ENCODE measurements at regions not wholly inside any gene's neighbourhood (a gene's known extent, or its start where the extent isn't known, plus 50 kb on each side); places are given as distances from the start of the nearest gene placed in this dataset.

DNA sequence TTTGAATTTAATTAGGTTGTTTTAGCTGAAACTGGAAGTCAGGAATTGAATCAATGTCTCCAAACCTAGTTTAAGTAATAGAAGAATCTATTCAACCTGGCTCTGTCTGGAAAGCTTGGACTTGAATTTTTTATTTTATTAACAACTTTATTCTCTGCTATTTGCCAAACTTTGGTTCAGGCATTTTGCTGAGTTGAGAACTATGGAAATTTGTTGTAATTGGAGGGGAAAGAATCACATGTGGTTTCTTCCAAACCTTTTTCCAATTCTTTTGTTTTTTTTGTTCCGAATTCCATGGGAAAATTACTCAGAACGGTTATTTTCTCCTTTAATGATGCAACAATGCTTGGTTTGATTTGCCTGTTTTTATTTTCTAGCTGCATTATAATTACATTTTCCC is 98.2 kb upstream of the RPS23 start:
- DNase-seq (no peak), ATAC-seq (ENCODE audit: low FRiP score in 2 of 2) (peak in 1 of 2 donors; percentile 21)

DNA sequence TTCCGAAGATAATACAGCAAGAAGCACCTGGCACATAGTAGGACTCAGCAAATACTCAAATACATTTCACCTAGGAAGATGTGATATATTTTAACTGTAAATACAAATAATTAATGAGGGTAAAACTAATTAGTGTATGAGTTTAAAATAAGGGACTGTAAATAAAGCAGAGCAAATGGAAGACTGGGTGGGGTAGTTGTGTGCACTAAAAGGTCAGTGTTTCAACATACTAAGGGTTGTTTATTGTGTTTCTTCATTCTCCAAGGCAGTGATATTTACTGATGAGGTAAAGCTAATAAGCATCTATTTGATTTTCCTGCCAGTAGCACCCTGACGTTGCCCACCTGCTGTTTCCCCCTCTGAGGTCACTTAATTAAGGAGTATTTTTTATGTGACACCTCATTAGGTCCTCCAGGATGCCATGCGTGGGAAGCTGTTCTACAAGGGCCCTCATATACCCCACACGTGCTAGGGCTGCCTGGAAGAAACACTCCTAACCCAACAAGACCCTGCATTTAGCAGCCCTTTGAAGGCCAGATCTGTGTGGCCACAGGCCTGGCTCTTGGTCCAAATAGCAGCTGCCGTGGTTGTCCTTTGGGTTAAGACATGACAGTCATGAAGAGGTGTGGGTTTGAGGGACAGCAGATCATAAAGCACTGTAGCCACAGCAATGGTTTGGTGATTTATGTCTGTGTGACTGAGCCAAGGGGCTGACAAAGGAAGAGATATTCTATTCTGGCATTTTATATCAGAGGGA is 97.5 kb upstream of the RPS23 start:
- H3K4me3 ChIP-seq: no peak overlapping the region
- H3K36me3 ChIP-seq: no peaks in the 10 kb centered on the region
- H3K4me1 ChIP-seq: no peaks in the 10 kb centered on the region
- TF ChIP-seq CTCF (IDR thresholded peaks at IDR 0.05) (no peak), POLR2AphosphoS5 (IDR thresholded peaks at IDR 0.05) (no peak)
- no peak overlapping the region for H3K27ac ChIP-seq
- no peaks in the 10 kb centered on the region for H3K9me3 ChIP-seq
- WGBS, 2 donors: 68 to 74% methylated on average over 5 of the region's 5 CpGs
- no peak for ATAC-seq (ENCODE audit: low FRiP score in 2 of 2)
- no peaks in the 10 kb centered on the region for H3K27me3 ChIP-seq
- no peak for DNase-seq

More for the DNA sequence above, 98.2 kb upstream of the RPS23 start:
- no peaks in the 10 kb centered on the region for H3K4me1 ChIP-seq
- H3K9me3 ChIP-seq: no peaks in the 10 kb centered on the region
- H3K27ac ChIP-seq: no peak overlapping the region
- no peaks in the 10 kb centered on the region for H3K27me3 ChIP-seq
- TF ChIP-seq CTCF (IDR thresholded peaks at IDR 0.05): no peak
- no peak for TF ChIP-seq EP300 (IDR thresholded peaks at IDR 0.05)
- TF ChIP-seq POLR2AphosphoS5 (IDR thresholded peaks at IDR 0.05): no peak
- no peak for TF ChIP-seq POLR2A (IDR thresholded peaks at IDR 0.05)
- H3K4me3 ChIP-seq: no peak overlapping the region
- no peaks in the 10 kb centered on the region for H3K36me3 ChIP-seq
- 81 to 90% methylated on average over 2 of the region's 2 CpGs for WGBS, 2 donors

- no peak overlapping the region for H3K4me3 ChIP-seq
- H3K27ac ChIP-seq: no peak overlapping the region
- no peaks in the 10 kb centered on the region for H3K27me3 ChIP-seq
- TF ChIP-seq POLR2AphosphoS5 (IDR thresholded peaks at IDR 0.05) (no peak), EP300 (IDR thresholded peaks at IDR 0.05) (no peak), POLR2A (IDR thresholded peaks at IDR 0.05) (no peak), CTCF (IDR thresholded peaks at IDR 0.05) (no peak)
- DNase-seq (no peak), ATAC-seq (ENCODE audit: low FRiP score in 2 of 2) (no peak)
- no peaks in the 10 kb centered on the region for H3K9me3 ChIP-seq
- WGBS, 2 donors: 100% methylated on average over 1 of the region's 1 CpG
- no peaks in the 10 kb centered on the region for H3K4me1 ChIP-seq
- no peaks in the 10 kb centered on the region for H3K36me3 ChIP-seq
Measured at GRCh38 chr5:82374637-82375036, 96.5 kb upstream of the RPS23 start.

GRCh38 chr5:82367930-82368329 is 89.8 kb upstream of the RPS23 start:
- DNase-seq (no peak), ATAC-seq (ENCODE audit: low FRiP score in 2 of 2) (no peak)
- Histone ChIP-seq H3K9me3 (no peaks in the 10 kb centered on the region), H3K27ac (no peak overlapping the region), H3K36me3 (no peaks in the 10 kb centered on the region), H3K4me1 (peaks cover 6 to 15% (median 9%) of the 10 kb centered on the region in 4 donors), H3K27me3 (no peaks in the 10 kb centered on the region), H3K4me3 (no peak overlapping the region)
- TF ChIP-seq POLR2AphosphoS5 (IDR thresholded peaks at IDR 0.05) (no peak), CTCF (IDR thresholded peaks at IDR 0.05) (no peak), EP300 (IDR thresholded peaks at IDR 0.05) (no peak), POLR2A (IDR thresholded peaks at IDR 0.05) (no peak)
- 95 to 96% methylated on average over 1 of the region's 1 CpG for WGBS, 2 donors

- no peak overlapping the region for H3K27ac ChIP-seq
- no peaks in the 10 kb centered on the region for H3K9me3 ChIP-seq
- DNase-seq: peak in 1 of 2 donors; percentile 47
- no peaks in the 10 kb centered on the region for H3K36me3 ChIP-seq
- H3K4me3 ChIP-seq: no peak overlapping the region
- no peaks in the 10 kb centered on the region for H3K27me3 ChIP-seq
- H3K4me1 ChIP-seq: peaks cover 6 to 15% (median 9%) of the 10 kb centered on the region in 4 donors
- WGBS, 2 donors: 69 to 72% methylated on average over 5 of the region's 5 CpGs
- peak; percentile 49 to 77 for ATAC-seq (ENCODE audit: low FRiP score in 2 of 2)
- no peak for TF ChIP-seq POLR2AphosphoS5 (IDR thresholded peaks at IDR 0.05)
- no peak for TF ChIP-seq POLR2A (IDR thresholded peaks at IDR 0.05)
- TF ChIP-seq CTCF (IDR thresholded peaks at IDR 0.05): no peak
- TF ChIP-seq EP300 (IDR thresholded peaks at IDR 0.05): no peak
Measured at GRCh38 chr5:82365744-82366228, 87.6 kb upstream of the RPS23 start.

Measured in upper lobe of left lung (tissue), 6 donors.